NCI-H446 treated with DMSO at 0.1 percent for 48 hours (cell line): ENCODE measurements at regions not wholly inside any gene's neighbourhood (a gene's known extent, or its start where the extent isn't known, plus 50 kb on each side); places are given as distances from the start of the nearest gene placed in this dataset.
"Not testable (repeated sequence)": the region's sequence is repeated elsewhere in the genome, so short reads cannot be mapped to it uniquely, and the experiment has no call there.

Experiments
- DNase-seq: peaks from one replicate; lab custom pipeline; 2025; lab: John Stamatoyannopoulos, UW

GRCh38 chr3:177781686-177782161 lies 584.4 kb upstream of the TBL1XR1 start:
- DNase-seq: peak; percentile 68

GRCh38 chr3:177783338-177783737 lies 586.1 kb upstream of the TBL1XR1 start:
- DNase-seq: no peak

DNA sequence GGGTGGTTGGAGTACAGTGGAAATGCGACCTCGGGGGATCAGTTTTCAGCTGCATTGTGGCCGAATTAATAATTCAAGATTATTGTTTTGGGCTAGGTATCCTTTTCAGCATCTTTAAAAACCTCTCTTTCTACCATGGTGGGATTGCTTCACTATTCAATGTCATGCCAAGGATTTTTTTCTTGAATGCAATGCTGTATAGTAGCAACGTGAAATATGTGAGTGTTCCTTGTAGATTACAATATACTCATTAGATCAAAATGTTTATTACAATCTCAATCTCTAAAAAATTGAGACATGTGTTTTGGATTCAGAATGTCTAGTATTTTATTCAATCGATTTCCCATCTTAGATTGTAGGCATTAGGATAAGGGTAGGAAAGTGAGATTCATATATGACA lies 586.5 kb upstream of the TBL1XR1 start:
- DNase-seq: no peak

DNA sequence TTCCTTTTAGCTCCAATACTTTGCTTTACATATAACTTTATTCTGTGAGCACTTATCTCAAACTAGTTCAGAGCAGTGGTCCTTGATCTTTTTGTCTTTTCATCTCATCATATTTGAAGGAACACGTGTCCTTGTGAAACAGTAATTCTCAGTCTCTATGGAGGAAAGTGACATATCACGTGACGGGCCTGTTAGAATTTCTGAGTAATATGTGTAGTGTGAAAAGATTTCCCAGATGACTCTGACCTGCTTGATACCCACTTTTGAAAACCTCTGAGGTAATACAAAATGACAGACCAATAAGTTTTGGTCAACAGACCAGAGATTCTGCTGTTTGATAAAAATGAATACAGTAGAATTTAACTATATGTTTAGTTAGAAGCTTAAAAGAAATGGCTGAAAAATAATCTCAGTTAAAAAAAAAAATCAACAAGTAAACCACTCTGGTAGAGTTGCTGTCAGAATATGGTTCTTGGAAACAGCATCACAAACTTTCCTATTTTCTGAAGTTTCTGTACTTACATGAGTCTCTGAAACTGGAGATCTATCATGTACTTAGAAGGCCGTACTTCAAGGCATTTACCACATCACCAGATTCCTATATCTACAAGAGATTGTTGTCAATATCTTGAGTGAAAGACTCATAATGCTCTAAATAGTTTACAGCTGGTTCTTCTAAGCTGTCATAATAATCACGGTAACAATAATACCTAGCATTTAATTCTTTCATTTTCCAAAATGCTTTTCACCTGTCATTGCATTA lies 590.2 kb upstream of the TBL1XR1 start:
- DNase-seq: no peak

- DNase-seq: no peak
Measured at GRCh38 chr3:177789500-177789899, 592.2 kb upstream of the TBL1XR1 start.

DNA sequence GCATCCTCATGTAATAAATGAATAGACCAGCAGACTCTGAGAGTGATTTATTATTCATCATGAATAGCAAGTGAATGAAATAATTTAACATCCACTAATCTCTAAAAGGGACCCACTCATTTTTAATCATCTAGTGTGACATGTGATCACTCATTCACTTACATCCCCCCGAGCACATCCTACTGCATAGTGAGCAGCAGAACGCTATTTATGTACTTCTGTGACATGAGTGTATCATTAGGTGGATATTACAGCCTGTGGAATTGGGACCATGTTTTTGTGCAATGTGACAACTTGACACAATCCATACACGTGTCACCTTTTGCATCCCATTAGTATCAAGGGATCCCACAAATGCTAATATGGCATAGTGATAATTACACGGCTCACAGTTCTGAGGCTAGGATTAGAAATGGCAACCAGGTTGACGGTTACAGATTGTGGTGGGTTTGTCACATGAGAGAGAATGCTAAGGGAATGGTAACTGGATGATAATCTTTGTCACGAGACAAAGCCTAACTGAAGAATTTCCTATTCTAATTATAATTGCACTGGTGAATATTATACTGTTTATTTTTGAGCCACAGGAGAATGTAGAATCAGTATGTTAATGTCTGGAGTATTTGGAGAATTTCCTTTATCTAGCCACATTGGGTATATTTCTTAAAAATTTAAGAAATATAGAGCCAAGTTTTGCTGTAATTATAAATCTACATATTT lies 595.2 kb upstream of the TBL1XR1 start:
- no peak for DNase-seq

DNA sequence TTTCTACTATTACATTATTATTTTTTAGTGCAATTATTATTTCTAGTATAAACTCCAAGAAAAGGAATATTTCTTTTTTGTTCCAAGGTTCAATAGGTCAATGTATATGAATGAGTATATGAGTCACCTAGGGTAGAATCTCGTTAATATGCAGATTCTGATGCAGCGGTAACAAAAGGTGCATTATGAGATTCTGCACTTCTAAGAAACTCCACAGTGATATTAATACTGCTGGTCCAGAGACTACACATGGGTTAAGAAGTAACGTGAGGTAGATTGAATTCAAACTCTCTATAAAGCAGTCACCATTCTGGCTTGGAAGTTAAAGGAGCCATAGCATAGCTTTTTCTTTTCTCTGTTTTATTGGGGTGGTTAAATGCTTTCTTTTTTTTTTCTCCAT lies 596.2 kb upstream of the TBL1XR1 start:
- DNase-seq: no peak

DNA sequence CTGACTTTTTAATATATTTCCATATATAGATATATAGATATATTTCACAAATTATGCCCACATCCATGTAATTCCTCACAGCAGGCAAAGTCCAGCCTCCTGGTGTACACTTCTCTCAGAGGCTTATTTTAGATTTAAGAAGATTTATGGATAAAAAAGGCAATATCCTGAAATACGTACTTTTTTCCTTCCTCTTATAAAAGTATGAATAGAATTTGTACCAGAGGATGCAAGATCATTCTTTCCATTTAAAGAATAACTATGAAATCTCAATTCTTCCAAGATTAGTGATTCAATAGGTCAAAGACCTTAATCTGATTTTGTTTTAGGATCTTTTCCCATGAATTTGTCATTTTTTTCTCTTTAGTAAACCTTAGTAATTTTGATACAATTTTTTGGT lies 597.9 kb upstream of the TBL1XR1 start:
- DNase-seq: no peak

DNA sequence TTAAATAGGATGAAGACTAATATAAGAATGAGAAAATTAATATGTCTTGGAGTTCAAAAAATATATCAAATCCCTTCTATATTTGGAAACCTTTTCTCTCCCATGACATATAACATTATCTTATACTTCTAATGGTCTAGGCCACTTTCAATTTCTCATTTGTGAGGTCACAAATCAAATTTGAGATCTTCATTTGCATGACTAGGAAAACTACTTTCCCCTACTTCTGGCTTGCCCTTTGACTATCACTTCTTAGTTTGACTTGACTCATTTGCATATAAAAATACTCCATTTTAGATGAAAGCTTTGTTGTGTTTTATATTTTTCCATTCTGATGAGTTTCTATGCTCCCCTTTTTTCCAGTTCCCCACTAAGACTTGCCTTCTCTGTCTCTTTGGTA lies 598.6 kb upstream of the TBL1XR1 start:
- DNase-seq: no peak

- not testable (repeated sequence) for DNase-seq
Measured at GRCh38 chr3:177800147-177800546, 602.9 kb upstream of the TBL1XR1 start.

GRCh38 chr3:177800561-177800960 lies 603.3 kb upstream of the TBL1XR1 start:
- peak; percentile 43 for DNase-seq

GRCh38 chr3:177802151-177802900 lies 605.0 kb upstream of the TBL1XR1 start:
- no peak for DNase-seq

DNA sequence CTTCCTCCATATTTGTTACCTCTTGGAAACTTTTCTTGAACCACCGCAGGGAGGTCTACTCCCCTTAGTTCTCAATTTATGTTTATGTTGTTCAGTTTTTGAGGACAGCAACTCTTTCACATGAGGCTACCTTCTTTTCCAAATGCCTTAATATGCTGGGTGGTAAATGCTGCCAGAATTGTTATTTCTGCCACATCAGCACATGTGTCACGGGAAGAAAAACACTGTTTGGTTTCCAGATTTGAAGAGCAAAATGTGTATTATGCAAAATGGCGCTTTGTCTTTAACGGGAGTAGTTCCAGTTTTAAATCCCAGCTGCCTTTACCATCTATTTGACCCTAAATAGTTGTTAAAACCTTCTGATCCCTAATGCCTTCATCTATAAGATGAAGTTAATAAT lies 606.2 kb upstream of the TBL1XR1 start:
- DNase-seq: no peak

- DNase-seq: no peak
Measured at GRCh38 chr3:177804032-177804431, 606.8 kb upstream of the TBL1XR1 start.

DNA sequence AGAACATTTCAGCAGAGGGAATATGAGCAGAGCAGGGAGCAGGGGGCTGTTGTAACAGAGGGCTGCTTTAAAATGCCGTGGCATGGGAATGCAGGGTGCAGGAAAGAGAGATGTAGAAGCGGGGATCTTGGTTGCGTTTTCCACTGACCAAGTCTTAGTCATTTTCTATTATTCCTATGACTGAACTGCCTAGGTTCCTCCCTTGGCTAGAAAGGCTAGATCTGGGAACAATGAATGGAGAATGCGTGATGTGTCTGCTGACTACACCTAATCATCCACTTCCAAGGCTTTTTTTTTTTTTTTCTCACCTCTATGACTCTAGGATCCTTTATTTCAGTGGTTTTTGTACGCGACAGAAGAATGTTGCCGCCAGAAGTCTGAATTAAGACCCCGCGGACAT lies 607.4 kb upstream of the TBL1XR1 start:
- no peak for DNase-seq

DNA sequence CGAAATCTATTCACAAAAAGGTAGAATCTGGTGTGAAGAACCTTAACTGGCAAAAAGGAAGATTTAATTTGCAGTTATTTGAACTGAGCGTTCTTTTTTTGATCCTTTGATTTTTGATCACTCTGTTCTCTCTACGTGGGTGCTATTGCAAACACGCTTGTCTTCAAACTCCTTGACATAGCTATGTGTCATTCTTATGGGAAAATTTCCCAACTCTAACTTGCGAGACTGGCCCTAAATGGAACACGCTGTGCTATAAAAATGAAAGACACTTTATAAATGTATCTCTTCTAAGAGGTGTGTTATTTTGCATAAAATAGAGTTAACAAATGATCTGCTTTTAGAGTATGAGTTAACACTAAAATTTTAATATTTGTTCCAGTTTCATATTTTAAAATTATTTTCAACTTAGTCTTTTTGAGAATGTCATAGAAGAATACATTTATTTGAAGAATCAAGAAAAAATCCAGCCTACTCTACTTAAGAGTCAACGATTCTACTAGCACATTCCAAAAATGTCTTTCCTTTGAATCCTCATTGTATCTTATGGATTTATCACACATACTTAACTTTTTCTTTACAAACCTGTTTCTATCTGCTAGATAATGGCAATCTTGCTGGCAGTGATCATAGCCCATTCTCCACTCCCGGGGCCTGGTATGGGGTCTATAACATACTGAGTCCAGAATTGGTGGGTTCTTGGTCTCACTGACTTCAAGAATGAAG lies 610.0 kb upstream of the TBL1XR1 start:
- no peak for DNase-seq

- DNase-seq: not testable (repeated sequence)
Measured at GRCh38 chr3:177808928-177809478, 611.7 kb upstream of the TBL1XR1 start.

- DNase-seq: no peak
Measured at GRCh38 chr3:177810162-177810623, 612.9 kb upstream of the TBL1XR1 start.

DNA sequence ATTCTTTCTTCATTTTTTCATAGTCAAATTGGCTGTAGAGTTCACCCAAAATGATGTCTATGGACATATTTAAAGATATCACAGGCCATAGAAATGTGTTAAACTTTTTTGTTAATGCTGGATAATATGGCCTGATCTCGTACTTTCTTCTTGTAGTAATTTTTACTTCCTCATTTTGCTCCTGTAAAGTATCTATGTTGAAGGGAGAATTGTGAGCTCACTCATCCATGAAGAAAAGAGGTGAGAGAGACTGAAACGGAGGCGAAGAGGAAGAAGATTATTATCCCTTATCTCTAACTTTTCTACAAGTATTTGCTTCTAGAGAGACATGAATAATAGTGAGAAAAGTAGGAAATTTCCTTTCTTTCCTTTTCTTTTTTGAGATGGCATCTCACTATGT lies 613.8 kb upstream of the TBL1XR1 start:
- DNase-seq: no peak

GRCh38 chr3:177811835-177812234 lies 614.6 kb upstream of the TBL1XR1 start:
- DNase-seq: no peak

DNA sequence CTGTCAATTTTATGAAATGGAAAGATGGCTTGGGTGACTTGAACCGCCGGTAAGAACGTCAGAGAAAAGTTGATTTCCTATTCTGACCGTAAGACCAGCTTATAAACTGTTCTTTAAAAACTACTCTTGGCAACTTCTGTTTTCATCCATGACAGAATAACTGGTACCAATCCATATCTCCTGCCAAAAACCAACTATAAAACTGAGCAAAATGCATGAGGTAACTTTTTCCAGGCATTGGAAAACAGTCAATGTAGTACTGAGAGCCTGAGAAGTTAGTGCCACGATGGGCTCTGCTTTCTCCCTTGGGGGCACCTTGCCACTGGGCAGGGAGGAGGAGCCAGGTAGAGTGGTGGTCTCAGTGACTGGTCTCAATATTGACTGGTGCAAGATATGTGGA lies 615.2 kb upstream of the TBL1XR1 start:
- no peak for DNase-seq

DNA sequence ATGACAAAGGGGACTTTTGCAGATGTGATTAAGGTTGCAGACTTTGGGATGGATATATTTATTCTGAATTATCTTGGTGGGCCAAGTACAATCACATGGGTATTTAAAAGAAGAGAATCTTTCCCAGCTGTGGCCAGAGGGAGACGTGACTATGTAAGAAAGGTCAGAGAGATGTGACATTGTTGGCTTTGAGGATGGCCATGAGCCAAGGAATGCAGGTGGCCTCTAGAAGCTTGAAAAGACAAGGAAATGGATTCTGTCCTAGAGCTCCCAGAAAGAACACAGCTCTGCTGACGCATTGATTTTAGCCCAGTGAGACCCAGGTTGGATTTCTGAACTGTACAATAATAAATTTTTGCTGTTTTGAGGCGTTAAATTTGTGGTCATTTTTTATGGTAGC lies 616.0 kb upstream of the TBL1XR1 start:
- DNase-seq: no peak
